AG09309 (cell line): ENCODE measurements at regions not wholly inside any gene's neighbourhood (a gene's known extent, or its start where the extent isn't known, plus 50 kb on each side); places are given as distances from the start of the nearest gene placed in this dataset.

Experiments
- DNase-seq: peaks from one replicate; pipeline ENCODE4 v3.0.0-alpha.2; 2010; ENCODE audit warnings: low read depth
- H3K4me3 ChIP-seq: 2 replicates; pipeline ENCODE4 v1.5.1; 2011; ENCODE audit warnings: mild to moderate bottlenecking, low read depth, low read length, moderate library complexity; ENCODE audit not compliant: control insufficient read depth
- CTCF ChIP-seq: IDR thresholded peaks from 2 replicates; pipeline ENCODE4 v1.5.1; 2011; ENCODE audit warnings: mild to moderate bottlenecking, low read depth, low read length, inconsistent platforms; ENCODE audit not compliant: insufficient read depth, control insufficient read depth; ENCODE audit errors: missing control alignments

DNA sequence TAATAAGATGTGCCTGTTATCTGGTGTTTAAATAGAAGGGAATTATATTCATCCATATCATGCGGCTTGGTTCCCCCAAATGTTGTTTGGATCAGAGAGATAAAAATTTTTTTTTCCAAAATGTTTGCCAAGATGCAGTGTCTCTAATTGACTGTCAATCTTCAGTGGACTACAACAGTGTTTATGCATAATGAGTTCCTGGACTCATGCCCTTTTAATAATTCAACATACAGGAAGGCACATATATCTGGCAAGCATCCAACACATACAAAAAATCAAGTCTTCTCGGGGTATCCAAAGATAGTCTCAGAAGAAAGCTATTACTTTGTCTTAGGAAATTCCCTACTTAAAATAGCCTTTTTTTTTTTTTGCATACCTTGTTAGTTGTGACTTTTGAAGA, 1534.7 kb downstream of the EFNA5 start:
- no peak overlapping the region for H3K4me3 ChIP-seq
- DNase-seq, result no peak
- no peak for TF ChIP-seq CTCF

DNA sequence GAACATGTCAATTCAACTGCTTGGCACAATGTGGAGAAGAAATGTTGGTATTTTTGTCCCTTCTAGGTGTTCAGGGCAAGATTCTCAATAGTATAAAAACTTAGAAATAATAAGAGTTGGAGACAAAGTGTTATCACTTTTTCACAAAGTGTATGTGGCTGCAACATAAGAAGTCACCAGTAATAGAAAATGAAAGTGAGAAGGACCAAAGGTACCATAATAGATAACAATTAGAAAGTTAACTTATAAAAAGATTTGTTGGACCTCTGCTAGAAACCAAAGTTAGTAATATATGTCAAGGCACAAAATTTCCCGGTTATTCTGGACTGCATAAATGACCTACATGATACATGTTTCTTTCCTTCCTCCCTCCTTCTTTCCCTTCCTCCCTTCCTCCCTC, 1535.3 kb downstream of the EFNA5 start:
- H3K4me3 ChIP-seq, result no peak overlapping the region
- no peak for DNase-seq
- TF ChIP-seq CTCF, result no peak

DNA sequence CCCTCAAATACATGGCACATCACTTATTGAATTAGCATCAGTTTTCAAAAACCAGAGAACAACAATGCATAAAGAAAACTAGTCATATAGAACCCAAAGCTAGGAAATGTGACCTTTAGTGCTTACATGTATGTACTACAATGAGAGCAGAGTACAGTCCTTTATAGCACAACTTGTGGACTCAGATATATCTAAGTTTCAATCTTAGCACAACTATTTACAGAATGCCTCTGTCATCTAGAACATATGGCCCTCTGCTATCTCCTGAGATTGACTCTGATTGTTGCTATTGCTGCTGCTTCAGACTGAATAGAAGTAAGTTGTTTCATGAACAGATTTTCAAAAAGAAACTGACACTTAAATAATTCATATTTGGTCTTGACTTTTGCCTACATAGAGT, 1536.2 kb downstream of the EFNA5 start:
- no peak overlapping the region for H3K4me3 ChIP-seq
- DNase-seq, result no peak
- TF ChIP-seq CTCF, result no peak

DNA sequence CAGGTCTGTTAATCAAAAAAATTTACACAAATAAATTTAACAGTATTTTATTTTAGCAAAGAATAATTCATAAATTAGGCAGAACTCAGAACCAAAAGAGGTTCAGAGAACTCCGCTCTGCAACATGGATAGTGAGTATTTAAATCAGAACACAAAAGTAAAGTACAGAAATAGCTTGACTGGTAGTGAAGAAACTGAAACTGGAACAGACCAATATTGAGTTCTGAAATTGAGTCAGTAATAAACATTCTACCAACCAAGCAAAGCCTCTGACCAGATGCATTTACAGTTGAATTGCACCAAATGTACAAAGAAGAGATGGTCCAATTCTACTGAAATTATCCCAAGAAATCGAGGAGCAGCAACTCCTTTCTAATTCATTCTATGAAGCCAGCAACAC, 1542.8 kb downstream of the EFNA5 start:
- DNase-seq, result no peak
- no peak for TF ChIP-seq CTCF
- H3K4me3 ChIP-seq, result no peak overlapping the region

DNA sequence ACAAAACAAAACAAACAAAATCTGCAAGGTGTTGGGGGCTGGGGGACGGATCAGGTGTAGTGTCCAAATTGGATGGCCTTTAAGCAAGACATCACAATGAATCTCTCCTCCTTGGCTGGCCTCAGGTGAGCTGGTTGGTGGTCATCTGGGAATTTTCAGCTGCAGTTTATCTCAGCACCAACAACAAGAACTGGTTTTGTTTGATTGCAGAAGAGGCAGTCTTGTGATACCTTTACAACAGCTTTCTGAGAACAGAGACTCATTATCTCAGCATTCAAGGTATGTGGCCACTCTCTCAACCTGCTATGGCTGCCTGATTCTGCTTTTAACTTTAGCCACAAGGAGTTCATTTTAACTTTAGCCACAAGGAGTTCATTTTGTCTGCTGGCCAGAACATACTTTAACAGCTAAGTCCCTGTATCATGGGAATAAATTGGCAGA, 1543.4 kb downstream of the EFNA5 start:
- H3K4me3 ChIP-seq, result no peak overlapping the region
- no peak for DNase-seq

DNA sequence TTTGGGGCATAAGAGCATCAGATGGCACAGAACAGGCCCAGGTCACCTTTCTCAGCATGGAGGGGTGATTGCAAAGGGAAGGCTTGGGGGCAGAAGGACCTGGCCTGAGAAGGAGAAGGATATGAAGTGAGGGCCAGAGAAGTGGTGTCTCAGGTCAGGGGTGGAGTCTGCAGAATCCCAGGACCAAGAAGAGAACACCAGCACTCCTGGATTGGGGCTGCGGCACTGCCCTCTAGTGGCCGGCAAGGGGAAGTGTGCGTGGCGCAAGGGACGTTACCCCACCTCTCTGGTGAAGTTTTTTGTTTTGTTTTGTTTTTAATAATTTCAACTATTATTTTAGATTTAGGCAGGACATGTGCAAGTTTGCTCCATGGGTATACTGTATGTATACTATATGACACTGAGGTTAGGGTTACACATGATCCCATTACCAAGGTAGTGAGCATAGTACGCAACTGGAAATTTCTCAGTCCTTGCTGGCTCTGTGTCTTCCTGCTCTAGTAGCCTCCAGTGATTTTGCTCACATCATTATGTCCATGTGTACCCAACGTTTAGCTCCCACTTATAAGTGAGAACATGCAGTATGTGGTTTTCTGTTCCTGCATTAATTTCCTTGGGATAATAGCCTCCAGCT, 1548.6 kb downstream of the EFNA5 start:
- peak; percentile 62 for TF ChIP-seq CTCF
- no peak for DNase-seq
- no peak overlapping the region for H3K4me3 ChIP-seq

More for the DNA sequence above, 1543.4 kb downstream of the EFNA5 start:
- no peak for TF ChIP-seq CTCF
